H1 (cell line): ENCODE measurements at regions not wholly inside any gene's neighbourhood (a gene's known extent, or its start where the extent isn't known, plus 50 kb on each side); places are given as distances from the start of the nearest gene placed in this dataset.

ENCODE experiments used
- CTCF ChIA-PET: fragments of 300-600 bp; sonication (Branson Sonifier 250); formaldehyde crosslinking; loops from one replicate; lab custom pipeline; 2021; ENCODE audit not compliant: partially characterized antibody; lab: Charles Lee
- POLR2A ChIA-PET: fragments of 300-600 bp; sonication (Branson Sonifier 250); formaldehyde crosslinking; loops from one replicate; lab custom pipeline; 2021; ENCODE audit warnings: inconsistent platforms; ENCODE audit not compliant: partially characterized antibody; lab: Charles Lee
- DNase-seq, 2 experiments: peaks; one replicate each; pipeline versions ENCODE4 v3.0.0 to v3.0.0-alpha.2; 2010 to 2022; ENCODE audit warnings: low spot score in 2 of 2, low read depth in 1 of 2, mixed read lengths in 1 of 2
- FAIRE-seq: peaks from 2 replicates; lab custom pipeline; 2011; peaks lifted over from hg19 to GRCh38; lab: Jason Lieb, UNC
- H2AFZ ChIP-seq: 2 replicates; pipeline ENCODE4 v1.8.1; 2012; ENCODE audit warnings: low read length, inconsistent platforms
- H2AK5ac ChIP-seq: 2 replicates; pipeline ENCODE4 v1.6.1; 2013; ENCODE audit warnings: low read depth, low read length
- H2BK120ac ChIP-seq: replicated peaks from 2 replicates; pipeline ENCODE3; 2013; ENCODE audit warnings: low read depth, low read length, inconsistent platforms
- H2BK12ac ChIP-seq: 2 replicates; pipeline ENCODE4 v1.6.1; 2013; ENCODE audit warnings: low read depth, low read length
- H2BK15ac ChIP-seq: 2 replicates; pipeline ENCODE4 v1.6.1; 2013; ENCODE audit warnings: low read length
- H2BK20ac ChIP-seq: 2 replicates; pipeline ENCODE4 v1.6.1; 2013; ENCODE audit warnings: low read length
- H2BK5ac ChIP-seq: 2 replicates; pipeline ENCODE4 v1.6.1; 2013; ENCODE audit warnings: low read depth, low read length
- H3K14ac ChIP-seq: 2 replicates; pipeline ENCODE4 v1.6.1; 2013; ENCODE audit warnings: inconsistent platforms; ENCODE audit not compliant: insufficient read length
- H3K18ac ChIP-seq: 2 replicates; pipeline ENCODE4 v1.6.1; 2013; ENCODE audit warnings: low read length; ENCODE audit errors: extremely low read depth
- H3K23ac ChIP-seq: 2 replicates; pipeline ENCODE4 v1.6.1; 2013; ENCODE audit warnings: inconsistent platforms; ENCODE audit not compliant: insufficient read length
- H3K23me2 ChIP-seq: 2 replicates; pipeline ENCODE4 v1.6.1; 2013; ENCODE audit warnings: low read depth, low read length
- H3K27ac ChIP-seq: 2 replicates; pipeline ENCODE4 v1.6.1; 2011; ENCODE audit warnings: low read depth, low read length, inconsistent platforms
- H3K27me3 ChIP-seq, 4 experiments: replicated peaks in 1 of 4; 1 replicate in 1 of 4; 2 replicates in 3 of 4; pipeline versions ENCODE4 v1.6.1 to v1.8.1; 2011 to 2013; ENCODE audit warnings: low read length in 3 of 4, mild to moderate bottlenecking in 3 of 4, inconsistent platforms in 2 of 4, mixed read lengths in 2 of 4, moderate library complexity in 1 of 4; ENCODE audit not compliant: control insufficient read depth in 3 of 4, insufficient read depth in 3 of 4; ENCODE audit errors: extremely low read depth in 1 of 4
- H3K36me3 ChIP-seq, 4 experiments: 2 replicates each; pipeline versions ENCODE4 v1.6.1 to v1.8.1; 2011 to 2013; ENCODE audit warnings: mild to moderate bottlenecking in 4 of 4, low read length in 3 of 4, moderate library complexity in 2 of 4, control low read depth in 1 of 4, inconsistent platforms in 1 of 4; ENCODE audit not compliant: insufficient read depth in 4 of 4, control insufficient read depth in 2 of 4
- H3K4ac ChIP-seq: replicated peaks from 2 replicates; pipeline ENCODE3; 2013; ENCODE audit warnings: low read length, low read depth, mixed read lengths, inconsistent platforms; ENCODE audit not compliant: insufficient read length
- H3K4me1 ChIP-seq, 4 experiments: replicated peaks in 1 of 4; 1 replicate in 1 of 4; 2 replicates in 3 of 4; pipeline versions ENCODE4 v1.6.1 to v1.8.1; 2011 to 2013; ENCODE audit warnings: low read length in 3 of 4, inconsistent platforms in 2 of 4, mixed read lengths in 1 of 4; ENCODE audit not compliant: insufficient read depth in 4 of 4, control insufficient read depth in 3 of 4
- H3K4me2 ChIP-seq, 2 experiments: 2 replicates each; pipeline versions ENCODE4 v1.6.1 to v1.8.1; 2011 to 2013; ENCODE audit warnings: low read depth in 2 of 2, low read length in 2 of 2, control low read depth in 1 of 2, inconsistent platforms in 1 of 2, mild to moderate bottlenecking in 1 of 2; ENCODE audit not compliant: insufficient read depth in 1 of 2
- H3K4me3 ChIP-seq, 4 experiments: fragments of 200-600, 300-600 bp in 1 of 4; sonication (generic), shearing (Covaris generic), sonication (Bioruptor Twin) in 1 of 4; 2 replicates each; pipeline versions ENCODE4 v1.5.1 to v1.8.1; 2011 to 2016; ENCODE audit warnings: low read length in 4 of 4, low read depth in 3 of 4, control low read depth in 2 of 4, inconsistent platforms in 2 of 4, mild to moderate bottlenecking in 2 of 4, mixed read lengths in 1 of 4, moderate library complexity in 1 of 4; ENCODE audit not compliant: insufficient read depth in 2 of 4; ENCODE audit errors: extremely low read depth in 1 of 4
- H3K56ac ChIP-seq: replicated peaks from 2 replicates; pipeline ENCODE3; 2013; ENCODE audit warnings: low read depth, mild to moderate bottlenecking, mixed read lengths, low read length, inconsistent platforms; ENCODE audit not compliant: insufficient read length
- H3K79me1 ChIP-seq: 2 replicates; pipeline ENCODE4 v1.6.1; 2013; ENCODE audit warnings: low read depth, low read length, control low read depth
- H3K79me2 ChIP-seq, 2 experiments: 2 replicates each; pipeline versions ENCODE4 v1.6.1 to v1.8.1; 2012 to 2013; ENCODE audit warnings: low read length in 2 of 2, mild to moderate bottlenecking in 2 of 2, inconsistent platforms in 1 of 2; ENCODE audit not compliant: insufficient read depth in 2 of 2, control insufficient read depth in 1 of 2
- H3K9ac ChIP-seq, 4 experiments: replicated peaks in 1 of 4; 1 replicate in 1 of 4; 2 replicates in 3 of 4; pipeline versions ENCODE4 v1.6.1 to v1.8.1; 2011 to 2013; ENCODE audit warnings: low read depth in 3 of 4, low read length in 3 of 4, control low read depth in 2 of 4, mild to moderate bottlenecking in 2 of 4, moderate library complexity in 2 of 4, inconsistent platforms in 1 of 4; ENCODE audit errors: extremely low read depth in 1 of 4
- H3K9me3 ChIP-seq, 2 experiments: 2 replicates each; pipeline versions ENCODE4 v1.6.1 to v1.8.1; 2012 to 2013; ENCODE audit warnings: mild to moderate bottlenecking in 2 of 2, moderate library complexity in 2 of 2, control low read depth in 1 of 2, inconsistent platforms in 1 of 2, low read depth in 1 of 2, low read length in 1 of 2, mixed read lengths in 1 of 2; ENCODE audit not compliant: insufficient read depth in 2 of 2
- H4K20me1 ChIP-seq, 2 experiments: replicated peaks in 1 of 2; 2 replicates each; pipeline versions ENCODE3 to v1.8.1; 2011 to 2013; ENCODE audit warnings: inconsistent platforms in 2 of 2, low read length in 2 of 2, mild to moderate bottlenecking in 1 of 2; ENCODE audit not compliant: insufficient read depth in 2 of 2, control insufficient read depth in 1 of 2
- H4K5ac ChIP-seq: 2 replicates; pipeline ENCODE4 v1.6.1; 2013; ENCODE audit warnings: low read length, low read depth, mixed read lengths, inconsistent platforms; ENCODE audit not compliant: insufficient read length
- H4K8ac ChIP-seq: 2 replicates; pipeline ENCODE4 v1.8.0; 2013; ENCODE audit warnings: mild to moderate bottlenecking, moderate library complexity, low read length, inconsistent platforms; ENCODE audit not compliant: insufficient read depth; ENCODE audit errors: extremely low read depth
- H4K91ac ChIP-seq: replicated peaks from 2 replicates; pipeline ENCODE3; 2013; ENCODE audit warnings: low read length, mixed read lengths, inconsistent platforms; ENCODE audit not compliant: insufficient read length
- BCL11A ChIP-seq, 2 experiments: IDR thresholded peaks; one replicate each; pipeline ENCODE4 v1.6.1; 2011; ENCODE audit warnings: low read depth in 2 of 2, low read length in 2 of 2, mild to moderate bottlenecking in 2 of 2
- CBX8 ChIP-seq: fragments of 300-800, 300-1000 bp; sonication (generic); IDR thresholded peaks from 2 replicates; pipeline ENCODE4 v1.7.1; 2016; ENCODE audit warnings: low read depth, low read length, borderline replicate concordance
- CEBPB ChIP-seq: IDR thresholded peaks from 2 replicates; pipeline ENCODE4 v1.6.1; 2012; ENCODE audit warnings: low read depth, low read length
- EP300 ChIP-seq, 2 experiments: IDR thresholded peaks; 1 replicate in 1 of 2; 2 replicates in 1 of 2; pipeline ENCODE4 v1.6.1; 2011 to 2012; ENCODE audit warnings: low read depth in 2 of 2, low read length in 2 of 2, mild to moderate bottlenecking in 2 of 2, borderline replicate concordance in 1 of 2, inconsistent platforms in 1 of 2, moderate library complexity in 1 of 2
- GTF2F1 ChIP-seq: IDR thresholded peaks from 2 replicates; pipeline ENCODE4 v1.6.1; 2012; ENCODE audit warnings: low read depth, low read length, improper control_type of control experiment, borderline replicate concordance
- HDAC2 ChIP-seq, 2 experiments: fragments of 300-600 bp in 1 of 2; sonication (generic) in 1 of 2; IDR thresholded peaks; 2 replicates each; pipeline ENCODE4 v1.6.1; 2011 to 2012; ENCODE audit warnings: low read depth in 2 of 2, low read length in 2 of 2, mild to moderate bottlenecking in 2 of 2, moderate library complexity in 2 of 2, borderline replicate concordance in 1 of 2, inconsistent platforms in 1 of 2
- JUN ChIP-seq: IDR thresholded peaks from 2 replicates; pipeline ENCODE4 v1.6.1; 2011; ENCODE audit warnings: low read depth, mild to moderate bottlenecking, improper control_type of control experiment, low read length
- MAFK ChIP-seq: IDR thresholded peaks from 2 replicates; pipeline ENCODE4 v1.6.1; 2012; ENCODE audit warnings: low read depth, mild to moderate bottlenecking, improper control_type of control experiment, low read length
- POLR2A ChIP-seq, 2 experiments: IDR thresholded peaks; 1 replicate in 1 of 2; 2 replicates in 1 of 2; pipeline ENCODE4 v1.6.1; 2011; ENCODE audit warnings: low read depth in 2 of 2, low read length in 2 of 2, mild to moderate bottlenecking in 2 of 2; ENCODE audit errors: control extremely low read depth in 1 of 2
- RXRA ChIP-seq: IDR thresholded peaks from 2 replicates; pipeline ENCODE4 v1.6.1; 2011; ENCODE audit warnings: low read depth, mild to moderate bottlenecking, low read length, moderate library complexity; ENCODE audit not compliant: insufficient read depth
- SIN3A ChIP-seq, 2 experiments: IDR thresholded peaks in 1 of 2; conservative IDR thresholded peaks in 1 of 2; 2 replicates each; pipeline ENCODE4 v1.6.1; 2011 to 2012; ENCODE audit warnings: low read length in 2 of 2, improper control_type of control experiment in 1 of 2, low read depth in 1 of 2, mild to moderate bottlenecking in 1 of 2
- SP1 ChIP-seq: IDR thresholded peaks from 2 replicates; pipeline ENCODE4 v1.6.1; 2011; ENCODE audit warnings: low read depth, low read length
- SP2 ChIP-seq: IDR thresholded peaks from 2 replicates; pipeline ENCODE4 v1.6.1; 2012; ENCODE audit warnings: mild to moderate bottlenecking, low read length, inconsistent platforms
- whole genome bisulfite sequencing, 2 experiments: shearing (Covaris generic) in 1 of 2; methylation state at CpG; one replicate each; pipeline versions ENCODE4 v1.1.6 to v1.1.7; 2013 to 2015; ENCODE audit warnings: low lambda C conversion rate in 2 of 2, mixed read lengths in 2 of 2, inconsistent platforms in 1 of 2, low coverage in 1 of 2, missing lambda C conversion rate in 1 of 2; ENCODE audit not compliant: insufficient replicate concordance in 2 of 2, insufficient coverage in 1 of 2, insufficient read length in 1 of 2; ENCODE audit errors: extremely low coverage in 1 of 2, missing lambda C conversion rate in 1 of 2; 5-methylcytosine and 5-hydroxymethylcytosine counted together
- TF ChIP-seq, protein P1 (sequence below): IDR thresholded peaks from 2 replicates; pipeline ENCODE4 v1.6.1; 2011; ENCODE audit warnings: low read depth, mild to moderate bottlenecking, low read length; ENCODE audit not compliant: insufficient read depth

DNA sequence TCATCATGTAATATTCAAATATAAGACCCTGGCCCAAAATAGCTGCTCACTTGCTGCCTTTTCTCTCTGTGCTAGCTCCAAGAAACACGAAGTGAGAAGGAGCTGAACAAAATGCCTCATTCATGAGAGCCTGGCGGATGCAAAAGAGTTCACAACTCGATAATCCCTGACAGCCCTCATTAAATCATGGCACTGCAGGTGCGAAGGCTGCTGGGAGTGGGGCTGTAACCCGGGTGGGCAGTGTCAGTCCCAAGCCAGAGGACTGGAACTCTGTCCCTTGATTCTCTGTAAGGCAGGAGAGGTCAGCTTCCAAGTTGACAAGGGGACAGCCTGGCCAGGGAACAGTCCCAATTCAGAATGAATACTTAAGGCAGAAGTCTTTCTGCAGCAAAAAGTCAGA, 318.5 kb downstream of the CDC5L start:
- Histone ChIP-seq H4K20me1 (no peaks in the 10 kb centered on the region), H3K4me2 (no peak overlapping the region), H2BK20ac (no peak overlapping the region), H3K4me3 (no peak overlapping the region), H2BK12ac (no peak overlapping the region), H4K91ac (no peak overlapping the region), H2AFZ (no peak overlapping the region), H3K9ac (no peak overlapping the region), H2BK120ac (no peak overlapping the region), H3K27ac (no peak overlapping the region), H3K4me1 (peaks cover 0 to 6% (median 2%) of the 10 kb centered on the region in 4 experiments; a peak in 3 of 7 replicates), H3K23ac (no peak overlapping the region), H3K56ac (no peak overlapping the region), H3K14ac (no peak overlapping the region), H2BK15ac (no peak overlapping the region), H2BK5ac (no peak overlapping the region), H3K79me2 (no peaks in the 10 kb centered on the region), H3K4ac (no peak overlapping the region), H3K36me3 (no peaks in the 10 kb centered on the region), H4K8ac (no peak overlapping the region), H4K5ac (no peak overlapping the region), H2AK5ac (no peak overlapping the region), H3K27me3 (no peaks in the 10 kb centered on the region), H3K18ac (peak overlapping the region; percentile 6; the same call in 1 of the 2 replicates), H3K9me3 (no peaks in the 10 kb centered on the region), H3K23me2 (peaks cover 2% of the 10 kb centered on the region; the same call in 1 of the 2 replicates), H3K79me1 (no peaks in the 10 kb centered on the region)
- TF ChIP-seq POLR2A (IDR thresholded peaks at IDR 0.05; ENCODE audit: control extremely low read depth in 1 of 2, low read depth in 2 of 2, low read length in 2 of 2), result no peak
- TF ChIP-seq CBX8, result no peak
- TF ChIP-seq RXRA, result no peak
- no peak for TF ChIP-seq JUN
- TF ChIP-seq SIN3A (conservative IDR thresholded peaks at IDR 0.05 in 1 of 2, IDR thresholded peaks at IDR 0.05 in 1 of 2; ENCODE audit: low read depth in 1 of 2, low read length in 2 of 2), result no peak
- no peak for TF ChIP-seq EP300 (IDR thresholded peaks at IDR 0.05; ENCODE audit: borderline replicate concordance in 1 of 2, low read depth in 2 of 2, low read length in 2 of 2)
- TF ChIP-seq MAFK, result no peak
- TF ChIP-seq SP2, result no peak
- TF ChIP-seq, protein P1, sequence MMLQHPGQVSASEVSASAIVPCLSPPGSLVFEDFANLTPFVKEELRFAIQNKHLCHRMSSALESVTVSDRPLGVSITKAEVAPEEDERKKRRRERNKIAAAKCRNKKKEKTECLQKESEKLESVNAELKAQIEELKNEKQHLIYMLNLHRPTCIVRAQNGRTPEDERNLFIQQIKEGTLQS, result no peak
- no peak for TF ChIP-seq CEBPB
- TF ChIP-seq HDAC2 (IDR thresholded peaks at IDR 0.05; ENCODE audit: borderline replicate concordance in 1 of 2, low read depth in 2 of 2, low read length in 2 of 2), result no peak
- TF ChIP-seq SP1, result no peak
- no peak for TF ChIP-seq BCL11A (IDR thresholded peaks at IDR 0.05; ENCODE audit: low read depth in 2 of 2, low read length in 2 of 2)
- no peak for TF ChIP-seq GTF2F1
- ChIA-PET CTCF (interaction anchor here (1.2 to 1.6 kb wide), 3 partner anchors 9 to 75 kb away, joined by 3 to 10 read pairs (median 5); no protein-coding TSS in a partner anchor), POLR2A (no interaction called here)
- FAIRE-seq, result no peak
- no peak for DNase-seq
- WGBS, 2 experiments, result 81% methylated on average over 5 of the region's 5 CpGs; no CpG with 5 or more reads in 1 of the 2 experiments
